ENCODE measurements at regions not wholly inside any gene's neighbourhood (a gene's known extent, or its start where the extent isn't known, plus 50 kb on each side); places are given as distances from the start of the nearest gene placed in this dataset.
"Not testable (repeated sequence)": the region's sequence is repeated elsewhere in the genome, so short reads cannot be mapped to it uniquely, and the experiment has no call there.

DNA sequence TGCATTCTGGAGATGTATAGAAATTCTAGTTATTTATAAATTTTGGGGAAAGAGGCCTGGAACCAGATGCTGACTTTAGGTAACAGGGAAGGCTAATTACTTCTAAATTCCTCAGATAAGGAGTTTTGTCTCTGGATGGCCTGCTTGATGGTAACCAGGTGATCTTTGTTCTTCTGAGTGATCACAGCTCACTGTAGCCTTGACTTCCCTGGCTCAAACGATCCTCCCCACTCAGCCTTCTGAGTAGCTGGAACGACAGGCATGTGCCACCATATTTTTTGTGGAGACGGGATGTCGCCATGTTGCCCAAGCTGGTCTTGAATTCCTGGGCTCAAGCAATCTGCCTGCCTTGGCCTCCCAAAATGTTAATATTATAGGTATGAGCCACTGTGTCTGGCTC lies 54.4 kb upstream of the MSH6 start:
- no peak for DNase-seq

DNA sequence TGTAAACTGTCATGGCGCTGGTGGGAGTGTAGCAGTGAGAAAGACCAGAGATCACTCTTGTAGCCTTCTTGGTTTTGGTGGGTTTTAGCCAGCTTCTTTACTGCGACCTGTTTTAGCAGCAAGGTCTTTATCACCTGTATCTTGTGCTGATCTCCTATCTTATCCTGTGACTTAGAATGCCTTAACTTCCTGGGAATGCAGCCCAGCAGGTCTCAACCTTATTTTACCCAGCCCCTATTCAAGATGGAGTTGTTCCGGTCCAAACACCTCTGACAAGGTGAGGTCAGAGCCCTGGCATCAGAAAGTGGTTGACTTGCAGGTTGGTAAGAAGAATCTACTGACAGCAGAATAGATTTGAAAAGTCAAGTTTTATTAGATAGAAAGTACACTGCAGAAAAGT lies 55.0 kb upstream of the MSH6 start:
- no peak for DNase-seq

DNA sequence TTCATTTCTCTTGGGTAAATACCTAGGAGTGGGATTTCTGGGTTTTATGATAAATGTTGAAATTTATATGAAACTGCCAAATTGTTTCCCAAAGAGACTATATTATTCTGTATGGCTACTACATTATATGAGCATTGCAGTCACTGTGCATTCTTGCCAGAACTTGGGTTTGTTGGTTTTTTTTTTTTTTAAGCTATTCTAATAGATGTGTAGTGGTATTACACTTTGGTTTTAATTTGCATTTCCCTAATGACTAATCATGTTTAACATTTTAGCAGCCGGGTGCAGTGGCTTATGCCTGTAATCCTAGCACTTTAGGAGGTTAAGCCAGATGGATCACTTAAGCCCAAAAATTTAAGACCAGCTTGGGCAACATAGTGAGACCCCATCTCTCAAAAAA lies 56.0 kb upstream of the MSH6 start:
- not testable (repeated sequence) for DNase-seq

DNA sequence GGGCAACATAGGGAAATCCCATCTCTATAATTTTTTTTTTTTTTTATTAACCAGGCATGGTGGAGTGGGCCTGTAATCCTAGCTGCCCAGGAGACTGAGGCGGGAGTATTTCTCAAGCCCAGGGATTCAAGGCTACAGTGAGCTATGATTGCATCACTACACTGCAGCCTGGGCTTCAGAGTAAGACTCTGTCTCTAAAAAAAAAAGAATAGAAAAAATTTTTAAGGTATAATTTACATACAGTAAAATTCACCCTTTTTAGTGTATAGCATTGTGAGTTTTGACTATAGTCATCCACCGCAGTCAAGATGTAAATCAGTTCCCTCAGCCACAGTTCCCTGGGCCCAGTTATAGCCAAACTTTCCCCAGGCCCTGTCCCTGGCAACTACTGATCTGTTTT lies 57.1 kb upstream of the MSH6 start:
- DNase-seq: no peak

DNA sequence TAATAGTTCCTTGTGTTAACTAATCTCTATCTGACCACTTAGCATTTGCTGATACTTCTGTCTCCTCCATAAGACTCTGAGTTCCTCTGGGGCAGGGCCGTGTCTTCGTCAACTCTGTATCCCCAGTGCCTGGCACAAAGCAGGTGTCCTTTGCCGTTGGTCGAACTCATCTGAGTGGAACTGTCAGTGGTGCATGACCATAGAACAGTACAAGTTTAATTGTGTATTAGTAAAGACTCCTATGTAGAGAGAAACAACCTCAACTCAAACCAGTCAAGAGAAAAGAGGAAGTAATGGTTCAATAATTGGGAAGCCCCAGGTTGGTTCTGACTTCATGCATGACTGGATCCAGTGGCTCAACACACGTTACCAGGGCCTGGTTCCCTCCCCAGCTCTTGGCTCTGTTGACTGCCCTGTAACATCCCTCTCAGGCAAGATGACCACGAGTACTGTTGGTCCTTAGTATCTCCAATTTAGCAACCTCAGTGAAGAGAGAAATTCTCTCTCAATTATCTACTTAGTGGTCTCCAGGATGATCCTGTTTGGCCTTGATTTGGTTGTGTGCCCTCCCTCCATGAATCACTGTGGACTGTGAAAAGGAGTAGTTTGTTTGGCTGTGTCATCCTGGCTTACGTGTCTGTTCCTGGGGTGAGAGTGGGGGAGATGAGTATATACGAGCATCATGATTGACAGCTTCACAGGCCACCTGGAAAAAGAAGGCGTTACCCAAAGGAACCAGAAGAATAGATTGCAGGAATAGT lies 58.5 kb upstream of the MSH6 start:
- DNase-seq: no peak

DNA sequence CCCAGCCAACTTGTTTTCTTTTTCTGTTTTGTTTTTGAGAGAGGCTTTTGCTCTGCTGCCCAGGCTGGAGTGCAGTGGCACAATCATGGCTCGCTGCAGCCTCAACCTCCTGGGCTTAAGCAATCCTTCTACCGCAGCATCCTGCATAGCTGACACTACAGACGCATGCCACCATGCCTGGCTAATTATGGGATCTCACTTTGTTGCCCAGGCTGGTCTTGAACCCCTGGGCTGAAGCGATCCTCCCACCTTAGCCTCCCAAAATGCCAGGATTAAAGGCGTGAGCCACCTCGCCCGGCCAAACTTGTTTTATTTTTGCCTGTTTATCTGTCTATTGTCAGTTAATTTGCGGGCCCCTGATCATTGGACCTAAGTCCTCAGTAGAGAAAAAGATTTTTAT lies 61.6 kb upstream of the MSH6 start:
- no peak for DNase-seq

DNA sequence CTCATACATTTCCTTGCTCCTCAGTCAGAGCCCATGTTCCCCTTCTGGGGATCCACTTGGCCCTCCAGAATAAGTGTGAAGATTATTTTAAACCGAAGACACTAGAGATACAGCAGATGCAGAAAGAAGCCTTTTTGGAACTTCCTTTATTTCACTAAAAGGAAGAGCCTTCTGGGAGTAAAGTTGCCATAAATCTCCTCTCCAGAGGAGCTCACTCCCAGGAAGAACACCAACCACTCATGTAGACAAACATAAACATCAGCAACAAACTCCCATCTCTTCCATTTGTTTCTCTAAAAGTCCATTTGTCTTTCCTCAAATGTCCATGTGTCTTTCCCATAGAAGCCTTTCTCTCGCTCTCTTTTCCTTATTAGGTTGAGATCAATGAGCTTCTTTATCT lies 62.4 kb upstream of the MSH6 start:
- DNase-seq: no peak

DNA sequence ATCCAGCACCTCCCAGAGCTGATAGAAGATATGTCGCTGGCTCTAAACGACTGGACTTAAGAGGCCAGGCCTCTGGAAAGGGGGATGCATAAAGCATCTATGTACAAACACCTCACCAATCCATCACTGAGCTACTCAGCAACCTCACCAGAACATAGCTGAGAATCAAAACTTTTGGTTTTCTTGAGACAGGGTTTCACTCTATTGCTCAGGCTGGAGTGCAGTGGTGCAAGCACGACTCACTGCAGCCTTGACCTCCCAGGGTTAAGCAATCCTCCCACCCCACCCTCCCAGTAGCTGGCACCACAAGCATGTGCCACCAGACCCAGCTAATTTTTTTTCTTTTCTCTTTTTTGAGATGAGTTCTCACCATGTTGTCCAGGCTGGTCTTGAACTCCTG lies 62.9 kb upstream of the MSH6 start:
- DNase-seq: no peak

DNA sequence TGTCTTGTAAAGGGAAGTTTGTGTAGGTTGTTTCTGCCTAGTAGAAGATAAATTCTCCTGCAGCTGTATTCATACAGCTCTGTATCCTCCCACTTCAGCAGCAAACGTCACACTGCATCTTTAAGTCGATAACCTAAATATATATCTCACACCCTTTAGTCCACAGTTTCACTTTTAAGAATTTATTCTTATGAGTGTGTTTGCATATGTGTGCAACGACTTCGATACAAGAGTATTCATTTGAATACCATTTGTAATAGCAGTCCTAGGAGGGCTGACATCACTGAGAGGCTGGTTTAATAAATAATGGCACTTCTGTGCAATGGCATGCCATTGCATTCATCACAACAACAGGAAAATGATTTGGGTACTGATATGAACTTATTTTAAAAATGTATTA lies 63.8 kb upstream of the MSH6 start:
- no peak for DNase-seq

DNA sequence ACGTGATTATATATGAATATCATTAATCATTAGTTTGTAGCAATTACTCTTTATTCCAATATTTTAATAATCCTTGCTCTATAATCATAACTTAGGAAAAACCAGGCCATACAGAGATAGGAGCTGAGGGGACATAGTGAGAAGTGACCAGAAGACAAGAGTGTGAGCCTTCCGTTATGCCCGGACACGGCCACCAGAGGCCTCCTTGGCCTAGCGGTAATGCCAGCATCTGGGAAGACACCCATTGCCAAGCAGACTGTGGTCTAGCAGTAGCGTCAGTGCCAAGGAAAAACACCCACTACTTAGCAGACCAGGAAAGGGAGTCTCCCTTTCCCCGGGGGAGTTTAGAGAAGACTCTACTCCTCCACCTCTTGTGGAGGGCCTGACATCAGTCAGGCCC lies 66.6 kb upstream of the MSH6 start:
- not testable (repeated sequence) for DNase-seq

DNA sequence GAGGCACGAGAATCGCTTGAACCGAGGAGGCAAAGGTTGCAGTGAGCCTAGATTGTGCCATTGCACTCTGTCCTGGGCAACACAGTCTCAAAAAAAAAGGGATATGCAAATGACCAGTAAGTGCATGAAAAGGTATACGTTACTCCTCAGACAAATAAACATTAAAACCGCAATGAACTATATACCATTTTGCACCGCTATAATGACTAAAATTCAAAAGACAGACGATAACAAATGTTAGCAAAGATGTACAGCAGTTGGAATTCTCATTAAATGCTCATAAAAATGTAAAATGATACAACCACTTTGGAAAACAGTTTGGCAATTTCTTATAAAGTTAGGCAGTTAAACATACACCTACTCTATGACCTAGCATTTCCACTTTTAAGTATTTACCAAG lies 67.4 kb upstream of the MSH6 start:
- DNase-seq: no peak

DNA sequence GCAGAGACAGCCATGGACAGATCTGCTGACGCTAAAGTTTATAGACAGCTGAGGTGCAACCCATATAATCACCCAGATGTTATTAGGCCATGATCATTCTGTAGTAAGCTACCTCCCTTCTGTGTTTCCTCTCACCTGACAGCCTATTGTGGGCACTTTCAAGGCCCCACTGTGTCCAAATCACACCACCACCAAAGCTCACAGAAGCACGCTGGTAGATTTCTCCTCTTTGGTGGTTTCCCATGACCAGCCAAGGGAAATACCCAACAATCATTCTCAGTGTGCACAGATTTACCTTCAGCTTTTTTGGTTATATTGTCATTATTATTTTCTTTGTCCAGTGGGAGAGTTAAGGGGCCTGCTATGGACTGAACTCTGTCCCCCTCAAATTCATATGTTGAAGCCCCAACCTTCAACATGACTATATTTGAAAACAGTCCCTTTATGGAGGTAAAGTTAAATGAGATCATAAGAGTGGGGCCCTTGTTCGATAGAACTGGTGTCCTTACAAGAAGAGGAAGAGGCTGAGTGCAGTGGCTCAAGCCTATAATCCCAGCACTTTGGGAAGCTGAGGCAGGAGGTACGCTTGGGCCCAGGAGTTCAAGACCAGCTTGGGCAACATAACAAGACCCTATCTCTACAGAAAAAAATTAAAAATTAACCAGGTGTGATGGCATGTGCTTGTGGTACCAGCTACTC lies 74.0 kb upstream of the MSH6 start:
- DNase-seq: no peak

DNA sequence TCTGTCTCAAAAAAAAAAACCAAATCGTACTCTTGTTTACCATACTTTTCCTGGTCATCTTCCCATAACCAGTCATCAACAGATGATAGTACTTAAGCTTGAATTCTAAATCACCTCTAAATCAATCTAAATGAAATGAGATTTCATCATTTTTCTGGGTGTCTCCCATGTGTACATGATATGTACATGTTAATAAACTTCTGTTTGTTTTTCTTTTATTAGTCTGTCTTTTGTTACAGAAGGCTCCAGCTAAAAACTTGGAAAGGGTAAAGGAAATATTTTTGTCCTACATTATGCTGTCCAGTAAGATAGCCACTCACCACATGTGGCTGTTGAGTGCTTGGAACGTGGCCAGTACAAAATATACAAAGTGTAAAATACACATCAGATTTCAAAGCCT lies 78.7 kb upstream of the MSH6 start:
- DNase-seq: no peak

DNA sequence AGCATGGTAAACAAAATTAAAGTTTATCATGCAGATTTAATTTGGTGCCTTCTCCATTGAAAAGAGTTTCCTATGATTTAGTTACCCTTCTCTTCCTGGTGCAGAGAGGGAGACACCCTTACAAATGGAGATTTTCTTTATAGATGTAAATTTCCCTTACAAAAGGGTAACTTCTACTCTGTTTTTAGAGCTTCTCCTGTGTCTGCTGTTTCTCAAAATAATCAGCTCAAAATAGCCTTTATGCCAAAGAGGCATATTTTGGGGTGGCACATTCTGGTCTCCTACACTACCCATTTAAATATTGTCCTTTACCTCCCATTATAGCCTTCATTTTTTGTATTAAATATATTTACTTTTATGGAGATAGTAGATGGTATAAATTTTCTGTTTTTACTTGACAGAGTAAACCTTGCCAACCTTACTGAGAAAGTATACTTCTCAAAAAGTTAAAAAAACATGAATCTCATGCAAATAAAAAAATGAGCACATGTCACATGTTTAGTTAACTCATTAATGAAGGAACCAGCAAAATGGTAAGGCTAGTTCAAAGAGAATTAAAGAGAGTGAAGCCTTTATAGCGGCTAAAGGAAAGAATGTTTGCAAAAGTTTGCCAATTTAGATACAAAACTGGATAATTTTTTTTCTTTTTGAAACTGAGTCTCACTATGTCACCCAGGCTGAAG lies 83.3 kb upstream of the MSH6 start:
- DNase-seq: no peak

DNA sequence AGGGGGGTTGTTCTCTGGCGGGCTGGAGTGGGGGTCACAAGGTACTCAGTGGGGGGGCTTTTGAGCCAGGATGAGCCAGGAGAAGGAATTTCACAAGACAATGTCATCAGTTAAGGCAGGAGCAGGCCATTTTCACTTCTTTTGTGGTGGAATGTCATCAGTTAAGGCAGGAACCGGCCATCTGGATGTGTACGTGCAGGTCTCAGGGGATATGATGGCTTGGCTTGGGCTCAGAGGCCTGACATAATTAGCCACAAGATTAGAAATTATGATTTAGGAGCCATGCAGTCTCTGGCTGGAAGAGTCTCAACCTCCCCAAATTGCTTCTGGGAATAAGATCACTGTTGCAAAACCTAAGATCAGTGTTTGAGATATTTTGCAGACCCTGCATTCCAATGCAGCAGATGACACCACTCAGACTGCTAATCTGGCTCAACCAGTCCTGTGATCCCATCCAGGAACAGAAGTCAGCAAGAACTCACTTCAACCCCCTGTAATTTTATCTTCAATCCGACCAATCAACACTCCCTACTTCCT lies 84.4 kb upstream of the MSH6 start:
- not testable (repeated sequence) for DNase-seq

DNA sequence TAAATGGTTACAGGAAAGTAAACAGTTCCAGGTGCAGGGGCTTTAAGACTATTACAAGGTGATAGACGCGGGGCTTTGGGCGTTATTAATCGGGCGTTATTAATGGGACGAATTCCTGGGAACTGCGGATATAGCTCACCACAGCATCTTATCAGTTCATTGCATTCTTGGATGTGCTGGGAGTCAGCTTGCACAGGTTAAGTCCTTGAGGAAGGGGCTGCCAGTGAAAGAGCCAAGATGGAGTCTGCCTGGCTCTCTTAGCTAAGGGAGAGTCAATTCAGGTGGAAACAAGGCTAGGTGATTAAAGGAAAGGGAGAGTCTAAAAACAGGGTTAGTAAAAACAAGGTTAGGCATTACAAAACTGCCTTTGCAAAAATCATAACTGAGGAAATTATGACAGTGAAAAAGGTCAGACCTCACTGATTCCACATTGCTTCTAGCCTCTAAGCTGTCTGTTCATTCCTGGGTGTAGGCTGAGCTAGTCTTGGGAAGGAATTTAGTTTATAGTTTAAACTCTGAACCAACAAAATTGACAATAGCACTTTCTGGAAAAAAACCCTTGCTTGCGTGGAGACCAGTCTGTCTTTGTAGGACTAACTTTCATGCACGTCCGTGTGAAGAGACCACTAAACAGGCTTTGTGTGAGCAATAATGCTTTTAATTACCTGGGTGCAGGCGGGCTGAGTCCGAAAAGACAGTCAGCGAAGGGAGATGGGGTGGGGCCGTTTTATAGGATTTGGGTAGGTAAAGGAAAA lies 85.1 kb upstream of the MSH6 start:
- DNase-seq: not testable (repeated sequence)

DNA sequence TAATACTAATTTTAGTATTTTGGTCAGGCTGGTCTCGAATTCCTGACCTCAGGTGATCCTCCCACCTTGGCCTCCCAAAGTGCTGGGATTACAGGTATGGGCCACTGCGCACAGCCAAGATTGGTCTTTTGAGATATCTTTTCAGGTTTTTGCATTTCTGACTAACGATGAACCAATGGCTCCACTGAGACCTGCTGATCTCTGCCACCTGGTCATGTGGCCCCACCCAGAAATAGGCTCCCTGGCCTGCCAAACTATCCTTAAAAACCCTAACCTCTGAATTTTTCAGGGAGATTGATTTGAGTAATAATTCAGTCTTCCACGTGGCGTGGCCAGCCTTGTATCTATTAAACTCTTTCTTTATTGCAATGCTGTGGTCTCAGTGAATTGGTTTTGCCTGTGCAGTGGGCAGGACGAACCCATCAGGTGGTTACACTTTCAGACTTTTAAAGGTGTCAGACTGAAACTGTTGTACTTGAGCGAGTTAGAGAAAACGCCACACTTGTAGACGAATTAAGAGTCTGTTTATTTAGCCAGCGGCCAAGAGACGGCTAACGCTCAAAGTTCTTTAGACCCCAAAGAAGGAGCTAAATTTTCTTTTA lies 85.8 kb upstream of the MSH6 start:
- no peak for DNase-seq

DNA sequence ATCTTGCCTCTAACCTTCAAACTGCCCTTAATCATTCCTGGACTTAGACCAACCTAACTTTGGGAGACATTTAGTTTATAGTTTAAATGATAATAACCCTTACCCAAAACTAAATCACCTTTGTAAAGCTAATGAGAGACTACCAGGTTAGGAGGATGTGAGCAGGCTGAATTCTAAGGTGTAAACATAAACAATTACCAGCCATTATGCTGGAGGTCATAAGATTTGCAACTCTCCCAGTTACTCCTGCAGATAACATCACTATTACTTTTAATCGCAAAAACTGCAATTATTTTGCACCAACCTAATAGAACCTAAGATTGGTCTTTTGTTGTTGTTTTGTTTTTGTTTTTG lies 86.5 kb upstream of the MSH6 start:
- DNase-seq: no peak

DNA sequence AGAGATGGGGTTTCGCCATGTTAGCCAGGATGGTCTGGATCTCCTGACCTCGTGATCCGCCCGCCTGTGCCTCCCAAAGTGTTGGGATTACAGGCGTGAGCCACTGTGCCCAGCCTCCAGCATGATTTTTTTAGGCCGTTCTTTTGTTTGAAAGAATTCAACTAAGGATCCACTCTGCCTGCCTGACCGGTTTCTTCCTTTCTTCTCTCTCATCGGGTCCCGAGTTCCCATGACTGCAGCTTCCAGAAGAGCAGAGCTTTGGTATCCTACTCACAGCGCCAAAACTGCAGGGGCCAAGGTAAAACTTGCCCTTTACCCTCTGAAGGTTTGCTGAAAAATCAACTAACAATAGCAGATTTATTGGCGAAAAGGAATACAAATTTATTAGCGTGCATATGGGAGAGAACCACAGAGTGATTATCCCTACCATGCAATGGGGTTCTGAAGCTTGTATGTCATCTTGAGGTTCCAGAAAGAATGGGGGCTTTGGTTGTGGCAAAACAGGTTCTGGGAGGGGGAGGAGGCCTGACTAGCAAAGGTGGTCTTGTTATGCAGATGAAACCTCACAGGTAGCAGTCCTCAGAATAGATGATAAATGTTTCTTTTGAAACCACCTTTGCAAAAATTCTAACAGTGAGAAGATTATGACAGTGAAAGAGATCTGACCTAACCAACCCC lies 87.0 kb upstream of the MSH6 start:
- no peak for DNase-seq

DNA sequence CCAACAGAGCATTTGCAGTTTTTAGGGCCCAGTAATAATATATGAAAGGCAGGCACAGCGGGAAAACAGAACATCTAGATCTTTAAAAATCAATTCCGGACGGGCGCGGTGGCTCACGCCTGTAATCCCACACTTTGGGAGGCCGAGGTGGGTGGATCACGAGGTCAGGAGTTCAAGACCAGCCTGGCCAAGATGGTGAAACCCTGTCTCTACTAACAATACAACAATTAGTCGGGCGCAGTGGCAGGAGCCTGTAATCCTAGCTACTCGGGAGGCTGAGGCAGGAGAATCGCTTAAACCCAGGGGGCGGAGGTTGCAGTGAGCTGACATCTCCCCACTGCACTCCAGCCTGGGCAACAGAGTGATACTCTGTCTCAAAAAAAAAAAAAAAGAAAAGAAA lies 88.5 kb upstream of the MSH6 start:
- DNase-seq: not testable (repeated sequence)

DNA sequence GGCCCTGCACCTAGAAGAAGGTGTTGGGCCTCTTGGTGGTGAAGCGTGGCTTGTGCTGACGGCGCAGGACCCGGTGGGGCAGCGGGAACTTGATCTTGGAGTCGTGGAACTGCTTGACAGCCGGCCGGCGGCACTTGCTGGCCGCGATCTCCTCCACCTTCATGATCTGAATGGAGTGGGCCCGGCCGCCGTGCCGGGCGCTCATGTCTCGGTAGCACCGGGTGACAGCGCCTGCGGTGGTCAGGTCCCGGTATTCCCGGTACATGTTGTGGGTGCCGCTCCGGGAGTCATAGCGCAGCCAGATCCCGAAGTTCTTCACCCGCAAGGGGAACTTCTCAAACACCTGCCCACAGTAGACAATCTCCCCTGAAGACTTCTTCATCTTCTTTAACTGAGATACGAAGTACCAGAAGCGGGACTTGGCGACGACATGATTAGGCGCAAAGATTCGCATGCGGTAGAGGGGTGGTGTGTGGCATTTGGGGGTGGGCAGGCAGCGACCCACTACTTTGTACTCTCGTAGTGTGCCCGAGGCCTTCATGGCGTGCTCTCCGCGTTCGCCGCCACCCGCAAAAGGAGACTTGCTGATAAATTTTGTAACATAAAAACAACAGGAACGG lies 92.1 kb upstream of the MSH6 start:
- DNase-seq: not testable (repeated sequence)

DNA sequence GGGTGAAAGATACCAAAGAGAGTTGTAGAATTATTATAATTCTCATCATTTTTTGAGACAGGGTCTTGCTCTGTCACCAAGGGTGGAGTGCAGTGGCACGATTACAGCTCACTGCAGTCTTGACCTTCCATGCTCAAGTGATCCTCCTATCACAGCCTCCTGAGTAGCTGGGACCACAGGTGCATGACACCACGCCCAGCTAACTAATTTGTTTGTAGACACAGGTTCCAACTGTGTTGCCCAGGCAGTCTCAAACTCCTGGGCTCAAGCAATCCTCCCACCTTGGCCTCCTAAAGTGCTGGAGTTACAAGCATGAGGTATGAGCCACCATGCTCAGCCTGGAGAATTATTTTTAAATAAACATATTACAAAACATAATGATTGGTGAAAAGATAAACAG lies 92.8 kb upstream of the MSH6 start:
- no peak for DNase-seq
